ENCODE measurements at regions not wholly inside any gene's neighbourhood (a gene's known extent, or its start where the extent isn't known, plus 50 kb on each side); places are given as distances from the start of the nearest gene placed in this dataset.

GRCh38 chr11:42112866-42113265, 653.4 kb upstream of the LRRC4C start:
- H3K27ac ChIP-seq (replicated peaks in 1 of 4) = no peak overlapping the region
- H3K4me1 ChIP-seq = no peaks in the 10 kb centered on the region
- no peak overlapping the region for H3K4me3 ChIP-seq
- 32% methylated on average over 1 of the region's 1 CpG for WGBS
- TF ChIP-seq POLR2A (IDR thresholded peaks at IDR 0.05; ENCODE audit: low read depth) (no peak), CTCF (IDR thresholded peaks at IDR 0.05) (no peak), POLR2AphosphoS5 (IDR thresholded peaks at IDR 0.05) (no peak), EP300 (IDR thresholded peaks at IDR 0.05) (no peak)
- no peaks in the 10 kb centered on the region for H3K9me3 ChIP-seq
- no peaks in the 10 kb centered on the region for H3K27me3 ChIP-seq
- no peak for DNase-seq (ENCODE audit: extremely low spot score)
- H3K36me3 ChIP-seq = no peaks in the 10 kb centered on the region
- intact Hi-C loops (cut with DNase I) = no loop called here

GRCh38 chr11:42114927-42115326, 655.5 kb upstream of the LRRC4C start:
- no peaks in the 10 kb centered on the region for H3K36me3 ChIP-seq
- H3K27ac ChIP-seq (replicated peaks in 1 of 4) = no peak overlapping the region
- TF ChIP-seq POLR2A (IDR thresholded peaks at IDR 0.05; ENCODE audit: low read depth) = no peak
- no peak for TF ChIP-seq POLR2AphosphoS5 (IDR thresholded peaks at IDR 0.05)
- TF ChIP-seq CTCF (IDR thresholded peaks at IDR 0.05) = no peak
- TF ChIP-seq EP300 (IDR thresholded peaks at IDR 0.05) = no peak
- no peaks in the 10 kb centered on the region for H3K9me3 ChIP-seq
- WGBS = 28% methylated on average over 1 of the region's 1 CpG
- H3K4me1 ChIP-seq = no peaks in the 10 kb centered on the region
- H3K4me3 ChIP-seq = no peak overlapping the region
- no peak for DNase-seq (ENCODE audit: extremely low spot score)
- no peaks in the 10 kb centered on the region for H3K27me3 ChIP-seq
- intact Hi-C loops (cut with DNase I) = no loop called here

GRCh38 chr11:42138454-42138853, 679.0 kb upstream of the LRRC4C start:
- 76% methylated on average over 1 of the region's 1 CpG for WGBS
- intact Hi-C loops (cut with DNase I) = no loop called here
- H3K9me3 ChIP-seq = no peaks in the 10 kb centered on the region
- H3K27ac ChIP-seq (replicated peaks in 1 of 4) = no peak overlapping the region
- no peaks in the 10 kb centered on the region for H3K27me3 ChIP-seq
- no peaks in the 10 kb centered on the region for H3K36me3 ChIP-seq
- no peaks in the 10 kb centered on the region for H3K4me1 ChIP-seq
- TF ChIP-seq CTCF (IDR thresholded peaks at IDR 0.05) (no peak), POLR2A (IDR thresholded peaks at IDR 0.05; ENCODE audit: low read depth) (no peak), EP300 (IDR thresholded peaks at IDR 0.05) (no peak), POLR2AphosphoS5 (IDR thresholded peaks at IDR 0.05) (no peak)
- H3K4me3 ChIP-seq = no peak overlapping the region
- DNase-seq (ENCODE audit: extremely low spot score) = no peak

GRCh38 chr11:42145311-42145710, 685.9 kb upstream of the LRRC4C start:
- Histone ChIP-seq H3K4me3 (no peak overlapping the region), H3K36me3 (no peaks in the 10 kb centered on the region), H3K27ac (replicated peaks in 1 of 4) (no peak overlapping the region), H3K9me3 (peaks cover 0 to 3% (median 0%) of the 10 kb centered on the region in 4 donors), H3K4me1 (no peaks in the 10 kb centered on the region), H3K27me3 (no peaks in the 10 kb centered on the region)
- no peak for TF ChIP-seq POLR2AphosphoS5 (IDR thresholded peaks at IDR 0.05)
- intact Hi-C loops (cut with DNase I) = no loop called here
- no peak for DNase-seq (ENCODE audit: extremely low spot score)

- no peak overlapping the region for H3K4me3 ChIP-seq
- peaks cover 0 to 3% (median 0%) of the 10 kb centered on the region in 4 donors for H3K9me3 ChIP-seq
- TF ChIP-seq POLR2AphosphoS5 (IDR thresholded peaks at IDR 0.05) = no peak
- TF ChIP-seq CTCF (IDR thresholded peaks at IDR 0.05) = no peak
- no peak for TF ChIP-seq POLR2A (IDR thresholded peaks at IDR 0.05; ENCODE audit: low read depth)
- no peak for TF ChIP-seq EP300 (IDR thresholded peaks at IDR 0.05)
- DNase-seq (ENCODE audit: extremely low spot score) = no peak
- H3K27me3 ChIP-seq = no peaks in the 10 kb centered on the region
- 57% methylated on average over 1 of the region's 1 CpG for WGBS
- intact Hi-C loops (cut with DNase I) = no loop called here
- H3K36me3 ChIP-seq = no peaks in the 10 kb centered on the region
- H3K4me1 ChIP-seq = no peaks in the 10 kb centered on the region
- no peak overlapping the region for H3K27ac ChIP-seq (replicated peaks in 1 of 4)
These were observed 702.4 kb upstream of the LRRC4C start for GRCh38 chr11:42161886-42162285.

All from esophagus muscularis mucosa (tissue), 4 donors.